Mesenchymal stem cell (in vitro differentiated cells and primary cell): ENCODE measurements at regions not wholly inside any gene's neighbourhood (a gene's known extent, or its start where the extent isn't known, plus 50 kb on each side); places are given as distances from the start of the nearest gene placed in this dataset.
A peak's percentile ranks its signal among the peaks of the same experiment; 100 is the strongest.

ENCODE experiments used
- DNase-seq: peaks from one replicate; pipeline ENCODE4 v3.0.0-alpha.2; 2013
- H2AFZ ChIP-seq: one replicate; pipeline ENCODE4 v1.6.1; 2013; ENCODE audit warnings: low read depth, mild to moderate bottlenecking, control low read depth, inconsistent platforms, low read length, moderate library complexity
- H2AK5ac ChIP-seq: 2 replicates; pipeline ENCODE4 v1.6.1; 2013; ENCODE audit warnings: low read length, moderate library complexity, mild to moderate bottlenecking, inconsistent platforms; ENCODE audit not compliant: severe bottlenecking
- H2BK120ac ChIP-seq: one replicate; pipeline ENCODE4 v1.6.1; 2013; ENCODE audit warnings: low read depth, mild to moderate bottlenecking, inconsistent platforms, low read length, moderate library complexity
- H2BK12ac ChIP-seq, 2 experiments: one replicate each; pipeline ENCODE4 v1.6.1; 2013; ENCODE audit warnings: inconsistent platforms in 2 of 2, low read length in 2 of 2, mild to moderate bottlenecking in 2 of 2, moderate library complexity in 2 of 2, control low read depth in 1 of 2
- H2BK15ac ChIP-seq: one replicate; pipeline ENCODE4 v1.6.1; 2013; ENCODE audit warnings: mild to moderate bottlenecking, low read depth, inconsistent platforms; ENCODE audit not compliant: poor library complexity, severe bottlenecking
- H2BK5ac ChIP-seq: 2 replicates; pipeline ENCODE4 v1.6.1; 2013; ENCODE audit warnings: low read depth, mild to moderate bottlenecking, low read length, control low read depth, inconsistent platforms; ENCODE audit not compliant: poor library complexity, severe bottlenecking
- H3K14ac ChIP-seq, 2 experiments: one replicate each; pipeline ENCODE4 v1.6.1; 2013; ENCODE audit warnings: inconsistent platforms in 2 of 2, low read length in 2 of 2, control low read depth in 1 of 2, mild to moderate bottlenecking in 1 of 2, moderate library complexity in 1 of 2
- H3K18ac ChIP-seq, 2 experiments: one replicate each; pipeline ENCODE4 v1.6.1; 2013; ENCODE audit warnings: inconsistent platforms in 2 of 2, low read length in 2 of 2, control low read depth in 1 of 2, low read depth in 1 of 2, mild to moderate bottlenecking in 1 of 2
- H3K23ac ChIP-seq, 2 experiments: one replicate each; pipeline ENCODE4 v1.6.1; 2013; ENCODE audit warnings: inconsistent platforms in 2 of 2, low read length in 2 of 2, mild to moderate bottlenecking in 2 of 2, moderate library complexity in 2 of 2, control low read depth in 1 of 2
- H3K27ac ChIP-seq: 2 replicates; pipeline ENCODE4 v1.5.1; 2013; ENCODE audit warnings: mild to moderate bottlenecking, moderate library complexity, low read length, control low read depth, inconsistent platforms; ENCODE audit not compliant: poor library complexity, severe bottlenecking
- H3K27me3 ChIP-seq, 2 experiments: 2 replicates each; pipeline versions ENCODE4 v1.6.1 to v1.7.0; 2013; ENCODE audit warnings: low read length in 2 of 2, mild to moderate bottlenecking in 2 of 2, moderate library complexity in 2 of 2, control low read depth in 1 of 2, inconsistent platforms in 1 of 2; ENCODE audit not compliant: control insufficient read depth in 1 of 2, insufficient read depth in 1 of 2
- H3K36me3 ChIP-seq, 2 experiments: 2 replicates each; pipeline versions ENCODE4 v1.6.1 to v1.7.0; 2013; ENCODE audit warnings: low read length in 2 of 2, control low read depth in 1 of 2, inconsistent platforms in 1 of 2, low read depth in 1 of 2, mild to moderate bottlenecking in 1 of 2; ENCODE audit not compliant: insufficient read depth in 2 of 2, control insufficient read depth in 1 of 2
- H3K4ac ChIP-seq, 2 experiments: one replicate each; pipeline ENCODE4 v1.6.1; 2013; ENCODE audit warnings: inconsistent platforms in 2 of 2, low read length in 2 of 2, mild to moderate bottlenecking in 2 of 2, moderate library complexity in 2 of 2, control low read depth in 1 of 2, low read depth in 1 of 2
- H3K4me1 ChIP-seq: 2 replicates; pipeline ENCODE4 v1.6.1; 2013; ENCODE audit warnings: low read depth, low read length, control low read depth; ENCODE audit not compliant: control insufficient read depth, insufficient read depth
- H3K4me2 ChIP-seq: 2 replicates; pipeline ENCODE4 v1.6.1; 2013; ENCODE audit warnings: low read length, mild to moderate bottlenecking, inconsistent platforms; ENCODE audit not compliant: poor library complexity, severe bottlenecking
- H3K4me3 ChIP-seq, 2 experiments: 2 replicates each; pipeline versions ENCODE4 v1.5.1 to v1.7.0; 2013; ENCODE audit warnings: low read length in 2 of 2, mild to moderate bottlenecking in 2 of 2, control low read depth in 1 of 2, low read depth in 1 of 2; ENCODE audit not compliant: insufficient read depth in 1 of 2
- H3K79me1 ChIP-seq: replicated peaks from 2 replicates; pipeline ENCODE4 v1.6.1; 2013; ENCODE audit warnings: mild to moderate bottlenecking, control low read depth, low read length, inconsistent platforms; ENCODE audit not compliant: poor library complexity, severe bottlenecking
- H3K9ac ChIP-seq: 2 replicates; pipeline ENCODE4 v1.7.0; 2013; ENCODE audit warnings: mild to moderate bottlenecking, low read length, moderate library complexity
- H3K9me3 ChIP-seq: 2 replicates; pipeline ENCODE4 v1.7.0; 2013; ENCODE audit warnings: mild to moderate bottlenecking, low read length; ENCODE audit not compliant: control insufficient read depth
- H4K8ac ChIP-seq: one replicate; pipeline ENCODE4 v1.6.1; 2013; ENCODE audit warnings: inconsistent platforms, mild to moderate bottlenecking, low read length, moderate library complexity
- H4K91ac ChIP-seq: one replicate; pipeline ENCODE4 v1.6.1; 2013; ENCODE audit warnings: mild to moderate bottlenecking, low read length, inconsistent platforms
- WGBS: methylation state at CpG from one replicate; pipeline ENCODE4 v1.1.7; 2013; ENCODE audit warnings: mixed read lengths; 5-methylcytosine and 5-hydroxymethylcytosine counted together

GRCh38 chr11:96567176-96567575 lies 177.4 kb downstream of the JRKL start:
- no peak overlapping the region for H2BK12ac ChIP-seq
- no peaks in the 10 kb centered on the region for H3K4me1 ChIP-seq
- H3K9ac ChIP-seq, result peak overlapping the region; percentile 73
- no peak overlapping the region for H2AK5ac ChIP-seq
- H2BK15ac ChIP-seq, result no peak overlapping the region
- H3K18ac ChIP-seq, result no peak overlapping the region
- no peak overlapping the region for H2AFZ ChIP-seq
- H3K4ac ChIP-seq, result no peak overlapping the region
- no peak overlapping the region for H2BK5ac ChIP-seq
- H3K79me1 ChIP-seq, result no peaks in the 10 kb centered on the region
- H3K4me3 ChIP-seq, result peak overlapping the region in 1 of 2 experiments; percentile 52
- no peak overlapping the region for H4K91ac ChIP-seq
- no peak overlapping the region for H3K27ac ChIP-seq
- WGBS, result 50% methylated on average over 1 of the region's 4 CpGs
- H2BK120ac ChIP-seq, result no peak overlapping the region
- H3K9me3 ChIP-seq, result no peaks in the 10 kb centered on the region
- no peak overlapping the region for H4K8ac ChIP-seq
- no peak overlapping the region for H3K14ac ChIP-seq
- H3K4me2 ChIP-seq, result peak overlapping the region; percentile 56
- DNase-seq, result peak; percentile 10
- H3K23ac ChIP-seq, result no peak overlapping the region
- no peaks in the 10 kb centered on the region for H3K27me3 ChIP-seq
- no peaks in the 10 kb centered on the region for H3K36me3 ChIP-seq

DNA sequence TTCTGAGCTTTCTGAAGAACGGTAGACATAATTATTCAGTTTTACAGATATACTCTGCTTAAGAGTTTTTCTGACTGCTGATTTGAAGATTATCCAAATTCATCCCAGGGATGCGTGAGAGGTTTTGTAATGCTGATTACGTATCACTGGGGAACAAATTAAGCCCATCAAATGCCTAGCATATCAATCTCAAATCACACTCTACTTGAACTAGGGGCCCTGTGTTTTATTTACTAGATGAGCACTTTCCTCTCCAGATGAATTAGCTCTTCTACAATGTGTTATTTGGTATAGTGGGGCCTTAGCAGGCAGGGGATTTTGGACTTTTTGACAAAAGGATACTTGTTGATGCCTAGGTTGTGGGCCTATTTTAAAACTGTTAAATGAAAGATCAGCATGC lies 177.9 kb downstream of the JRKL start:
- Histone ChIP-seq H4K8ac (no peak overlapping the region), H3K36me3 (no peaks in the 10 kb centered on the region), H3K4me3 (peak overlapping the region in 1 of 2 experiments; percentile 52), H3K4ac (no peak overlapping the region), H3K27me3 (no peaks in the 10 kb centered on the region), H3K27ac (no peak overlapping the region), H3K18ac (no peak overlapping the region), H2BK15ac (no peak overlapping the region), H3K14ac (no peak overlapping the region), H2BK120ac (no peak overlapping the region), H3K9me3 (no peaks in the 10 kb centered on the region), H3K4me2 (no peak overlapping the region), H3K79me1 (no peaks in the 10 kb centered on the region), H3K9ac (peak overlapping the region; percentile 73), H2AK5ac (no peak overlapping the region), H2AFZ (no peak overlapping the region), H2BK12ac (no peak overlapping the region), H3K4me1 (no peaks in the 10 kb centered on the region), H3K23ac (no peak overlapping the region), H4K91ac (no peak overlapping the region), H2BK5ac (no peak overlapping the region)
- 50% methylated on average over 2 of the region's 3 CpGs for WGBS
- no peak for DNase-seq

DNA sequence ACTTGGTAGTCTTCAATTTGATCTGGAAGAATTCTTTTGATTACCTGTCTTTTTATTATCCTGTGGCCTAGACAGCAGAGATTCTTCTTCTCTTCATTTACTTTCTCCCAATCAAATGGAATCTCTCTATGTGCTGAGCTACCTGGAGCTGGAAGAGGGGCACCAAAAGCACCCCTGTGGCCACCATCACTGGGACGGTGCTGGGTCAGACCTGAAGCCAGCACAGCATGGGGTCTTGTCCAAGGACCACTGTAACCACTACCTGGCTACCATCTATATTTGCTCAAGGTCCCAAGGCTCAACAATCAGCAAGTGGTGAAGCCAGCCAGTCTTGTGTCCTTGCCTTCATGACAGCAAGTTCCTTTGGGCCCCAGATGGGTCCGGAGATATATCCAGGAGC lies 186.6 kb downstream of the JRKL start:
- no peak overlapping the region for H4K91ac ChIP-seq
- peaks cover 2% of the 10 kb centered on the region for H3K9me3 ChIP-seq
- no peak for DNase-seq
- H2BK15ac ChIP-seq, result no peak overlapping the region
- no peaks in the 10 kb centered on the region for H3K79me1 ChIP-seq
- no peak overlapping the region for H3K4me2 ChIP-seq
- H3K14ac ChIP-seq, result no peak overlapping the region
- H3K4me3 ChIP-seq, result no peak overlapping the region
- H2BK12ac ChIP-seq, result no peak overlapping the region
- H3K23ac ChIP-seq, result no peak overlapping the region
- no peak overlapping the region for H2BK5ac ChIP-seq
- H2AK5ac ChIP-seq, result no peak overlapping the region
- H3K18ac ChIP-seq, result no peak overlapping the region
- no peak overlapping the region for H3K9ac ChIP-seq
- H3K27ac ChIP-seq, result no peak overlapping the region
- no peaks in the 10 kb centered on the region for H3K36me3 ChIP-seq
- H3K4me1 ChIP-seq, result no peaks in the 10 kb centered on the region
- no peak overlapping the region for H4K8ac ChIP-seq
- no peak overlapping the region for H2AFZ ChIP-seq
- H3K27me3 ChIP-seq, result no peaks in the 10 kb centered on the region
- 70% methylated on average over 2 of the region's 2 CpGs for WGBS
- no peak overlapping the region for H3K4ac ChIP-seq
- H2BK120ac ChIP-seq, result no peak overlapping the region

- Histone ChIP-seq H3K36me3 (no peaks in the 10 kb centered on the region), H3K9ac (no peak overlapping the region), H2BK120ac (no peak overlapping the region), H3K27ac (no peak overlapping the region), H3K27me3 (no peaks in the 10 kb centered on the region), H3K23ac (no peak overlapping the region), H3K4me1 (no peaks in the 10 kb centered on the region), H2AFZ (no peak overlapping the region), H3K79me1 (no peaks in the 10 kb centered on the region), H3K4ac (no peak overlapping the region), H4K8ac (no peak overlapping the region), H3K18ac (no peak overlapping the region), H2AK5ac (no peak overlapping the region), H2BK15ac (no peak overlapping the region), H4K91ac (no peak overlapping the region), H2BK5ac (no peak overlapping the region), H3K14ac (no peak overlapping the region), H3K4me2 (no peak overlapping the region), H3K4me3 (no peak overlapping the region), H2BK12ac (no peak overlapping the region), H3K9me3 (peaks cover 4% of the 10 kb centered on the region)
- WGBS, result 75% methylated on average over 1 of the region's 1 CpG
- DNase-seq, result no peak
Measured at GRCh38 chr11:96578379-96578778, 188.6 kb downstream of the JRKL start.
